IMR-90 (cell line): ENCODE measurements at regions not wholly inside any gene's neighbourhood (a gene's known extent, or its start where the extent isn't known, plus 50 kb on each side); places are given as distances from the start of the nearest gene placed in this dataset.

ENCODE experiments used
- ATAC-seq: fragments of 200-7000 bp; cut with Tn5 transposase; 2 replicates; pipeline ENCODE4 v1.9.1; 2020; ENCODE audit warnings: low read depth, mild to moderate bottlenecking, moderate library complexity
- BruUV-seq: library from RNA; stranded (reverse); fragments of 400-500 nt; replicated peaks from 2 replicates; lab custom pipeline; 2021; lab: Mats Ljungman, UMichigan
- CTCF ChIA-PET: fragments of 300-600 bp; formaldehyde crosslinking; extraction: SDS; loops from one replicate; lab custom pipeline; 2021; ENCODE audit warnings: antibody characterized with exemption; lab: Yijun Ruan, JAX
- POLR2A ChIA-PET: fragments of 300-600 bp; sonication (Branson Sonifier 250); formaldehyde crosslinking; loops from one replicate; lab custom pipeline; 2022; ENCODE audit warnings: antibody characterized with exemption; ENCODE audit not compliant: unreplicated experiment; lab: Charles Lee
- DNase-seq: peaks from one replicate; pipeline ENCODE4 v3.0.0; 2013
- H2AFZ ChIP-seq: replicated peaks from 2 replicates; pipeline ENCODE3; 2013; ENCODE audit warnings: low read length, mild to moderate bottlenecking; ENCODE audit not compliant: poor library complexity
- H2AK5ac ChIP-seq: 2 replicates; pipeline ENCODE4 v1.6.1; 2013; ENCODE audit warnings: low read depth, low read length, inconsistent platforms
- H2AK9ac ChIP-seq: replicated peaks from 2 replicates; pipeline ENCODE3; 2013; ENCODE audit warnings: mild to moderate bottlenecking, low read depth, low read length, moderate library complexity; ENCODE audit not compliant: poor library complexity
- H2BK120ac ChIP-seq: 2 replicates; pipeline ENCODE4 v1.6.1; 2013; ENCODE audit warnings: low read depth, low read length, inconsistent platforms
- H2BK15ac ChIP-seq: 3 replicates; pipeline ENCODE4 v1.6.1; 2013; ENCODE audit warnings: low read depth, low read length, inconsistent platforms
- H2BK20ac ChIP-seq: 2 replicates; pipeline ENCODE4 v1.6.1; 2013; ENCODE audit warnings: low read depth, mild to moderate bottlenecking, inconsistent platforms, low read length, moderate library complexity
- H2BK5ac ChIP-seq: 2 replicates; pipeline ENCODE4 v1.6.1; 2013; ENCODE audit warnings: mild to moderate bottlenecking, low read depth, low read length, inconsistent platforms; ENCODE audit not compliant: poor library complexity, severe bottlenecking
- H3K14ac ChIP-seq: replicated peaks from 2 replicates; pipeline ENCODE4 v1.6.1; 2013; ENCODE audit warnings: low read depth, low read length, inconsistent platforms
- H3K18ac ChIP-seq: 2 replicates; pipeline ENCODE4 v1.6.1; 2013; ENCODE audit warnings: low read depth, low read length, control low read depth
- H3K23ac ChIP-seq: 2 replicates; pipeline ENCODE4 v1.6.1; 2013; ENCODE audit warnings: low read depth, low read length, inconsistent platforms
- H3K27ac ChIP-seq: 2 replicates; pipeline ENCODE4 v1.5.1; 2013; ENCODE audit warnings: mild to moderate bottlenecking, control low read depth, low read length; ENCODE audit not compliant: insufficient read depth
- H3K27me3 ChIP-seq: 2 replicates; pipeline ENCODE4 v1.6.1; 2013; ENCODE audit warnings: low read length; ENCODE audit not compliant: control insufficient read depth, insufficient read depth
- H3K36me3 ChIP-seq: 2 replicates; pipeline ENCODE4 v1.6.1; 2013; ENCODE audit warnings: low read length, mixed read lengths; ENCODE audit not compliant: control insufficient read depth, insufficient read depth
- H3K4ac ChIP-seq: 2 replicates; pipeline ENCODE4 v1.6.1; 2013; ENCODE audit warnings: low read depth, low read length, inconsistent platforms
- H3K4me1 ChIP-seq: 2 replicates; pipeline ENCODE4 v1.6.1; 2013; ENCODE audit warnings: low read length, mixed read lengths; ENCODE audit not compliant: control insufficient read depth, insufficient read depth
- H3K4me2 ChIP-seq: 2 replicates; pipeline ENCODE4 v1.6.1; 2013; ENCODE audit warnings: low read depth, mild to moderate bottlenecking, control low read depth, low read length, moderate library complexity
- H3K4me3 ChIP-seq: 2 replicates; pipeline ENCODE4 v1.5.1; 2013; ENCODE audit warnings: low read depth, mild to moderate bottlenecking, control low read depth, low read length, moderate library complexity; ENCODE audit not compliant: insufficient read depth
- H3K56ac ChIP-seq: 2 replicates; pipeline ENCODE4 v1.6.1; 2013; ENCODE audit warnings: low read length, inconsistent platforms; ENCODE audit not compliant: insufficient read depth; ENCODE audit errors: extremely low read depth
- H3K79me1 ChIP-seq, 2 experiments: 2 replicates each; pipeline ENCODE4 v1.6.1; 2013; ENCODE audit warnings: low read length in 2 of 2, inconsistent platforms in 1 of 2, low read depth in 1 of 2
- H3K9ac ChIP-seq: 2 replicates; pipeline ENCODE4 v1.6.1; 2013; ENCODE audit warnings: low read depth, low read length, control low read depth
- H3K9me1 ChIP-seq: 2 replicates; pipeline ENCODE4 v1.6.1; 2013; ENCODE audit warnings: low read length, inconsistent platforms; ENCODE audit not compliant: insufficient read depth
- H3K9me3 ChIP-seq: 2 replicates; pipeline ENCODE4 v1.6.1; 2013; ENCODE audit warnings: low read length; ENCODE audit not compliant: control insufficient read depth, insufficient read depth
- H4K20me1 ChIP-seq: 2 replicates; pipeline ENCODE4 v1.6.1; 2013; ENCODE audit warnings: low read length, inconsistent platforms; ENCODE audit not compliant: insufficient read depth
- H4K5ac ChIP-seq: 2 replicates; pipeline ENCODE4 v1.6.1; 2013; ENCODE audit warnings: mild to moderate bottlenecking, low read depth, low read length, control low read depth
- H4K8ac ChIP-seq, 2 experiments: 2 replicates each; pipeline ENCODE4 v1.6.1; 2013; ENCODE audit warnings: low read depth in 2 of 2, low read length in 2 of 2, control low read depth in 1 of 2, inconsistent platforms in 1 of 2
- H4K91ac ChIP-seq: 2 replicates; pipeline ENCODE4 v1.6.1; 2013; ENCODE audit warnings: low read depth, low read length, inconsistent platforms; ENCODE audit not compliant: insufficient read depth
- CEBPB ChIP-seq: IDR thresholded peaks from 2 replicates; pipeline ENCODE4 v1.6.1; 2012; ENCODE audit warnings: low read depth, low read length, improper control_type of control experiment
- FOS ChIP-seq: fragments of 150-350 bp; IDR thresholded peaks from 2 replicates; pipeline ENCODE4 v1.6.1; 2016; ENCODE audit warnings: low read depth, low read length
- MAZ ChIP-seq: IDR thresholded peaks from 2 replicates; pipeline ENCODE4 v1.6.1; 2012; ENCODE audit warnings: low read depth, mild to moderate bottlenecking, low read length, improper control_type of control experiment, moderate library complexity, borderline replicate concordance
- SMC3 ChIP-seq: fragments of 150-350 bp; IDR thresholded peaks from 2 replicates; pipeline ENCODE4 v1.6.1; 2016; ENCODE audit warnings: low read depth, mild to moderate bottlenecking, antibody characterized with exemption, low read length, moderate library complexity
- WGBS, 2 experiments: methylation state at CpG; one replicate each; pipeline versions ENCODE4 v1.1.5 to v1.1.7; 2013; ENCODE audit warnings: missing lambda C conversion rate in 2 of 2; ENCODE audit not compliant: insufficient read length in 1 of 2; ENCODE audit errors: extremely low coverage in 2 of 2; 5-methylcytosine and 5-hydroxymethylcytosine counted together
- dilution Hi-C: fragments of 300-500 bp; cut with HindIII; formaldehyde crosslinking; loops from one replicate; pipeline ENCODE4 v1.14.3; 2018; ENCODE audit warnings: low sequenced_read_pairs; ENCODE audit not compliant: unreplicated experiment
- in situ Hi-C: fragments of 300-500 bp; cut with MboI; formaldehyde crosslinking; loops from 3 replicates; pipeline ENCODE4 v1.14.3; 2019; ENCODE audit warnings: low sequenced_read_pairs, inconsistent platforms, mixed read lengths
- intact Hi-C: fragments of 100-400 bp; cut with micrococcal nuclease; formaldehyde crosslinking; loops from 2 replicates; pipeline ENCODE4 v1.10.0; 2022

GRCh38 chr3:145820170-145820569 is 340.8 kb downstream of the PLOD2 start:
- no peak overlapping the region for H2BK20ac ChIP-seq
- H2BK120ac ChIP-seq: no peak overlapping the region
- no peak overlapping the region for H3K56ac ChIP-seq
- no peak overlapping the region for H3K27ac ChIP-seq
- H4K91ac ChIP-seq: no peak overlapping the region
- TF ChIP-seq SMC3 (no peak), MAZ (no peak), FOS (no peak), CEBPB (no peak)
- no peak overlapping the region for H3K4me2 ChIP-seq
- H3K9me1 ChIP-seq: no peaks in the 10 kb centered on the region
- H3K36me3 ChIP-seq: no peaks in the 10 kb centered on the region
- no peak overlapping the region for H4K5ac ChIP-seq
- no peak overlapping the region for H2AFZ ChIP-seq
- no CpG with 5 or more reads among the region's 2 CpGs for WGBS, 2 experiments
- DNase-seq (no peak), ATAC-seq (no peak)
- no peaks in the 10 kb centered on the region for H3K9me3 ChIP-seq
- H3K4me3 ChIP-seq: no peak overlapping the region
- intact Hi-C loops: no loop called here
- dilution Hi-C loops: no loop called here
- POLR2A ChIA-PET: no interaction called here
- no peaks in the 10 kb centered on the region for H3K4me1 ChIP-seq
- H2AK5ac ChIP-seq: no peak overlapping the region
- CTCF ChIA-PET: no interaction called here
- no peak overlapping the region for H3K14ac ChIP-seq
- H3K4ac ChIP-seq: no peak overlapping the region
- no peak overlapping the region for H2BK15ac ChIP-seq
- BruUV-seq: no TSS peak
- no peak overlapping the region for H3K9ac ChIP-seq
- no peaks in the 10 kb centered on the region for H3K79me1 ChIP-seq
- no peak overlapping the region for H3K23ac ChIP-seq
- no peak overlapping the region for H3K18ac ChIP-seq
- H4K8ac ChIP-seq: no peak overlapping the region
- in situ Hi-C loops: no loop called here
- H4K20me1 ChIP-seq: no peaks in the 10 kb centered on the region
- no peak overlapping the region for H2AK9ac ChIP-seq
- H2BK5ac ChIP-seq: no peak overlapping the region
- no peaks in the 10 kb centered on the region for H3K27me3 ChIP-seq
